ENCODE measurements at regions not wholly inside any gene's neighbourhood (a gene's known extent, or its start where the extent isn't known, plus 50 kb on each side); places are given as distances from the start of the nearest gene placed in this dataset.
"Not testable (repeated sequence)": the region's sequence is repeated elsewhere in the genome, so short reads cannot be mapped to it uniquely, and the experiment has no call there.

DNA sequence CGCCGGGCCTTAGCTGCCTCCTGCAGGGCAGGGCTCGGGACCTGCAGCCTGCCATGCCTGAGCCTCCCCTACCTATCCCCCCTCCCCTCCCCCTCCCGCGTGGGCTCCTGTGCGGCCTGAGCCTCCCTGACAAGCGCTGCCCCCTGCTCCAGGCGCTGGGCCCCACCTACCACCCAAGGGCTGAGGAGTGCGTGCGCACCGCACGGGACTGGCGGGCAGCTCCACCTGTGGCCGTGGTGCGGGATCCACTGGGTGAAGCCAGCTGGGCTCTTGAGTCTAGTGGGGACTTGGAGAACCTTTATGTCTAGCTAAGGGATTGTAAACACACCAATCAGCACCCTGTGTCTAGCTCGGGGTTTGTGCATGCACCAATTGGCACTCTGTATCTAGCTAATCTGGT is 554.6 kb upstream of the ACTRT1 start:
- not testable (repeated sequence) for TF ChIP-seq TARDBP (IDR thresholded peaks at IDR 0.05); SP1 (IDR thresholded peaks at IDR 0.05); LEF1 (IDR thresholded peaks at IDR 0.05; ENCODE audit: borderline replicate concordance); NFRKB (IDR thresholded peaks at IDR 0.05); ELF4 (IDR thresholded peaks at IDR 0.05); FOXM1 (IDR thresholded peaks at IDR 0.05; ENCODE audit: borderline replicate concordance); BHLHE40 (IDR thresholded peaks at IDR 0.05; ENCODE audit: borderline replicate concordance); HDGF (IDR thresholded peaks at IDR 0.05; ENCODE audit: borderline replicate concordance); ZNF384 (IDR thresholded peaks at IDR 0.05); FOXA1 (IDR thresholded peaks at IDR 0.05); L3MBTL2 (conservative IDR thresholded peaks at IDR 0.05); SUZ12 (IDR thresholded peaks at IDR 0.05); ARNT (IDR thresholded peaks at IDR 0.05)
- TF ChIP-seq, protein P1, sequence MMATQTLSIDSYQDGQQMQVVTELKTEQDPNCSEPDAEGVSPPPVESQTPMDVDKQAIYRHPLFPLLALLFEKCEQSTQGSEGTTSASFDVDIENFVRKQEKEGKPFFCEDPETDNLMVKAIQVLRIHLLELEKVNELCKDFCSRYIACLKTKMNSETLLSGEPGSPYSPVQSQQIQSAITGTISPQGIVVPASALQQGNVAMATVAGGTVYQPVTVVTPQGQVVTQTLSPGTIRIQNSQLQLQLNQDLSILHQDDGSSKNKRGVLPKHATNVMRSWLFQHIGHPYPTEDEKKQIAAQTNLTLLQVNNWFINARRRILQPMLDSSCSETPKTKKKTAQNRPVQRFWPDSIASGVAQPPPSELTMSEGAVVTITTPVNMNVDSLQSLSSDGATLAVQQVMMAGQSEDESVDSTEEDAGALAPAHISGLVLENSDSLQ (IDR thresholded peaks at IDR 0.05), result not testable (repeated sequence)

All from HEK293T (cell line).